ENCODE measurements at regions not wholly inside any gene's neighbourhood (a gene's known extent, or its start where the extent isn't known, plus 50 kb on each side); places are given as distances from the start of the nearest gene placed in this dataset.

DNA sequence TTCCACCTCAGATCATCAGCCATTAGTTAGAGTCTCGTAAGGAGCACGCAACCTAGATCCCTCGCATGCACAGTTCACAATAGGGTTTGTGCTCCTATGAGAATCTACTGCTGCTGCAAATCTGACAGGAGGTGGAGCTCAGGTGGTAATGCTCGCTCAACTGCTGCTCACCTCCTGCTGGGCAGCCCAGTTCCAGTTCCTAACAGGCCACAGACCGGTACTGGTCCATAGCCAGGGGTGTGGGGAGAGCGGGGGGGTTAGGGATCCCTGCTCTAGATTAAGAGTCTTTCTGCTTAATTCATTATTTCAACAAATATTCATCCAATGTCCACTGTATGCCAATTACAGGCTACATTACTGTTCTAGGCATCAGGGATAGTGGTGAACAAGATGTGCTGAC lies 170.4 kb upstream of the KBTBD8 start:
- H3K4me3 ChIP-seq, result no peak overlapping the region
- H3K4me1 ChIP-seq (ENCODE audit: insufficient read depth), result no peaks in the 10 kb centered on the region
- intact Hi-C loops (cut with DNase I), result loop anchor here in 1 of 4 donors (10.0 kb wide), 1 partner anchor 573 kb away; no protein-coding TSS in a partner anchor
- no peaks in the 10 kb centered on the region for H3K9me3 ChIP-seq
- WGBS, 3 donors, result 90 to 97% (median 93%) methylated on average over 6 of the region's 6 CpGs
- H3K36me3 ChIP-seq, result no peaks in the 10 kb centered on the region
- no peaks in the 10 kb centered on the region for H3K27me3 ChIP-seq
- no peak for DNase-seq
- TF ChIP-seq POLR2A (IDR thresholded peaks at IDR 0.05), result no peak
- H3K27ac ChIP-seq, result no peak overlapping the region

DNA sequence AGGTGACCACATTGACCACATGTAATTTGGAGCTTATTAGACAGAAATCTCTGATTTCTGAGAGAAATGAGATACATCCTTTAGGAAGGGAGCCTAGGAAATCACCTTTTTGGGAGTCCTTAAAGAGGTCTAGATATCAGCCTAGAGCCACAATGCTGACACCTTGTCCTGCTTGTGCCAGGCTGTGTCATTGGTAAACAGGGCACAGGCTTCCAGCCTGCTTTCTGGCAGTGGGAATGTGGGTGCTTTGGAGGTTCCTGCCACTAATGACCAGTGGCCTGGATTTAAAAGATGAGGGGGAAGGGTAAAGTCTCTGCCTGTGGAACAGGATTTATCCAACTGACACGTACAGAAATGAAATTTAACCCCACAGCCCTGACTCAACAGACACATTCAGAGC lies 169.8 kb upstream of the KBTBD8 start:
- Histone ChIP-seq H3K4me1 (ENCODE audit: insufficient read depth) (no peaks in the 10 kb centered on the region), H3K27me3 (no peaks in the 10 kb centered on the region), H3K4me3 (no peak overlapping the region), H3K27ac (no peak overlapping the region), H3K36me3 (no peaks in the 10 kb centered on the region), H3K9me3 (no peaks in the 10 kb centered on the region)
- intact Hi-C loops (cut with DNase I), result loop anchor here in 1 of 4 donors (10.0 kb wide), 1 partner anchor 574 kb away; no protein-coding TSS in a partner anchor
- no peak for TF ChIP-seq POLR2A (IDR thresholded peaks at IDR 0.05)
- TF ChIP-seq, protein P1, sequence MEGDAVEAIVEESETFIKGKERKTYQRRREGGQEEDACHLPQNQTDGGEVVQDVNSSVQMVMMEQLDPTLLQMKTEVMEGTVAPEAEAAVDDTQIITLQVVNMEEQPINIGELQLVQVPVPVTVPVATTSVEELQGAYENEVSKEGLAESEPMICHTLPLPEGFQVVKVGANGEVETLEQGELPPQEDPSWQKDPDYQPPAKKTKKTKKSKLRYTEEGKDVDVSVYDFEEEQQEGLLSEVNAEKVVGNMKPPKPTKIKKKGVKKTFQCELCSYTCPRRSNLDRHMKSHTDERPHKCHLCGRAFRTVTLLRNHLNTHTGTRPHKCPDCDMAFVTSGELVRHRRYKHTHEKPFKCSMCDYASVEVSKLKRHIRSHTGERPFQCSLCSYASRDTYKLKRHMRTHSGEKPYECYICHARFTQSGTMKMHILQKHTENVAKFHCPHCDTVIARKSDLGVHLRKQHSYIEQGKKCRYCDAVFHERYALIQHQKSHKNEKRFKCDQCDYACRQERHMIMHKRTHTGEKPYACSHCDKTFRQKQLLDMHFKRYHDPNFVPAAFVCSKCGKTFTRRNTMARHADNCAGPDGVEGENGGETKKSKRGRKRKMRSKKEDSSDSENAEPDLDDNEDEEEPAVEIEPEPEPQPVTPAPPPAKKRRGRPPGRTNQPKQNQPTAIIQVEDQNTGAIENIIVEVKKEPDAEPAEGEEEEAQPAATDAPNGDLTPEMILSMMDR (IDR thresholded peaks at IDR 0.05), result no peak
- no peak for TF ChIP-seq EP300 (IDR thresholded peaks at IDR 0.05)
- WGBS, 3 donors, result 55 to 84% (median 77%) methylated on average over 1 of the region's 1 CpG
- DNase-seq, result no peak

DNA sequence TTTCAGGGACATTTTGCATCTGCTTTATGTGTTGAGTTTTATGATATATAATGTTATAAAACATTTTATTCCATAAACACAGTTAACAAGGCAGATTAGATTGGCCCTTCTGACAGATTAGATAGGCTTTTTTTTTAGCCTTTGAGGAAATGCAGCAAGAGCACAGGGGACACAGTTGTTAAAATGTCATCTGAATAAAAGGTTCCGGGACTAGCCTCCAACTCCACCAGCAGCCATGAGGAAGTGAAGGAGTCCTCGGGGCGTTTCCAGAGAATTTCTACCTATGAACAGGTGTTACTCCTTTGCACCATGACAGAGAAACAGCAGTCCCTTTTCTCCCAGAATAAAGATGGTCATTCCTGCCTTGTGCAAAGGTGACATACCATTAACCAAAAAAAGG lies 167.8 kb upstream of the KBTBD8 start:
- no peak overlapping the region for H3K4me3 ChIP-seq
- 63 to 76% (median 66%) methylated on average over 3 of the region's 3 CpGs for WGBS, 3 donors
- intact Hi-C loops (cut with DNase I), result no loop called here
- no peaks in the 10 kb centered on the region for H3K9me3 ChIP-seq
- no peak overlapping the region for H3K27ac ChIP-seq
- no peaks in the 10 kb centered on the region for H3K4me1 ChIP-seq (ENCODE audit: insufficient read depth)
- TF ChIP-seq EP300 (IDR thresholded peaks at IDR 0.05), result no peak
- TF ChIP-seq POLR2A (IDR thresholded peaks at IDR 0.05), result no peak
- TF ChIP-seq, protein P1 (IDR thresholded peaks at IDR 0.05), result no peak
- no peaks in the 10 kb centered on the region for H3K36me3 ChIP-seq
- H3K27me3 ChIP-seq, result no peaks in the 10 kb centered on the region
- no peak for DNase-seq

DNA sequence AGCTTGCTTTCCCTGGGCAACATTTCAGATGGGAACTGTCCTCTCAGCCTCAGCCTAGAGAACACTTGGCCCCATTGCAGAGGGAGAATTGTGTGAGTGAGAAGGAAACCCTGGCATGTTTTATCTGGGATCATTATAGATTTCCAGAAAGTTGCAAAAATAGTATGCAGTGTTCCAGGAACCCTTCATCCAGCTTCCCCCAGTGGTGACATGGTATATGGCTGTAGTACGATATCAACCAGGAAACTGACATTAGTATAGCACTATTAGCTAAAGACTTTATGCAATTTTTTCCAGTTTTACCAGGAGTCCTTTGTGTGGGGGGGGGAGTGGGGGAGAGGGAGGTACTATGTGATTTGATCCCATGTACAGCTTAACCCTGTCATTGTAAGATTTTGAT lies 166.2 kb upstream of the KBTBD8 start:
- Histone ChIP-seq H3K9me3 (no peaks in the 10 kb centered on the region), H3K27me3 (no peaks in the 10 kb centered on the region), H3K36me3 (no peaks in the 10 kb centered on the region), H3K4me3 (no peak overlapping the region), H3K4me1 (ENCODE audit: insufficient read depth) (no peaks in the 10 kb centered on the region), H3K27ac (no peak overlapping the region)
- intact Hi-C loops (cut with DNase I), result no loop called here
- TF ChIP-seq, protein P1 (IDR thresholded peaks at IDR 0.05), result no peak
- TF ChIP-seq EP300 (IDR thresholded peaks at IDR 0.05) (no peak), POLR2A (IDR thresholded peaks at IDR 0.05) (no peak)
- 95 to 100% (median 100%) methylated on average over 1 of the region's 1 CpG for WGBS, 3 donors
- DNase-seq, result no peak

DNA sequence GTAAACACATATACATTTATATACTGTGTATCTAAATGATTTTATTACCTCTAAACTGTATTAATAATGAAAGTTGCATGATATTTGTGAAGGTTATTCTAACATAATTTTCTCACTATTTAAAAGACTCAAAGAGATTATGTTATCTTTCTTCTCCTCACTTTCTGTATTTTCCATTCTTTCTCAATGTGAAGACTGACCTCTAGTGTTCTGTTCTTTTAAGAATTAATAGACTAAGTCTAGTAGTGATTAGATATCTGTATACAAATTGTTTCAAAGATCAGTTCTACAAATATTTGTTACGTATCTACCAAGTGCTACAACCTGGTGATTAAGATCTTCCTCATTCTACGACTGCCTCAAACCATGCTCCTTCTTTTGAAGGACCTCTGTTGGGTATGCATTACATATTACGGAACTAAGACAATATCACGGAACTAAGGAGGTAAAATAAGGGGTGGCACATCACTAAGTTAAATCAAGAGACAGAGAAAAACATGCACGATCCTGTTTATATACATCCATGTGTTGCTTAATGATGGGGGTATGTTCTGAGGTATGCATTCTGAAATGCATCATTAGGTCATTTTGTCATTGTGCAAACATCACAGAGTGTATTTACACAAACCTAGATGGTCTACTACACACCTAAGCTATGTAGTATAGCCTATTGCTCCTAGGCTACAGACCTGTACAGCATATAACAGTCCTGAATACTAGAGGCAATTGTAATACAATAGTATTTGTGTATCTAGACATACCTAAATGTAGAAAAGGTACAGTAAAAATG lies 161.5 kb upstream of the KBTBD8 start:
- no peak for TF ChIP-seq EP300 (IDR thresholded peaks at IDR 0.05)
- TF ChIP-seq, protein P1 (IDR thresholded peaks at IDR 0.05), result no peak
- no peak for TF ChIP-seq POLR2A (IDR thresholded peaks at IDR 0.05)
- Histone ChIP-seq H3K27ac (no peak overlapping the region), H3K27me3 (no peaks in the 10 kb centered on the region), H3K4me1 (ENCODE audit: insufficient read depth) (no peaks in the 10 kb centered on the region), H3K4me3 (no peak overlapping the region), H3K36me3 (no peaks in the 10 kb centered on the region), H3K9me3 (no peaks in the 10 kb centered on the region)
- 54 to 72% (median 55%) methylated on average over 5 of the region's 5 CpGs for WGBS, 3 donors
- intact Hi-C loops (cut with DNase I), result no loop called here
- no peak for DNase-seq

All from ovary (tissue), 7 donors.